ENCODE measurements at regions not wholly inside any gene's neighbourhood (a gene's known extent, or its start where the extent isn't known, plus 50 kb on each side); places are given as distances from the start of the nearest gene placed in this dataset.

- Histone ChIP-seq H3K4me3 (ENCODE audit: low read depth, low read length) (no peak overlapping the region), H3K27me3 (replicated peaks) (no peaks in the 10 kb centered on the region), H3K36me3 (replicated peaks) (no peaks in the 10 kb centered on the region), H3K27ac (no peak overlapping the region)
- in situ Hi-C loops (cut with HindIII; ENCODE audit: low pct_ligation_motif_present, low sequenced_read_pairs), result no loop called here
- TF ChIP-seq CTCF (IDR thresholded peaks at IDR 0.05; ENCODE audit: low read depth, low read length, missing control alignments), result no peak
- no peak for DNase-seq
Measured at GRCh38 chr3:74023395-74023794, 398.7 kb upstream of the PDZRN3 start.

GRCh38 chr3:74021449-74021848 is 396.7 kb upstream of the PDZRN3 start:
- DNase-seq, result no peak
- in situ Hi-C loops (cut with HindIII; ENCODE audit: low pct_ligation_motif_present, low sequenced_read_pairs), result no loop called here
- Histone ChIP-seq H3K36me3 (replicated peaks) (no peaks in the 10 kb centered on the region), H3K27ac (no peak overlapping the region), H3K4me3 (ENCODE audit: low read depth, low read length) (no peak overlapping the region), H3K27me3 (replicated peaks) (no peaks in the 10 kb centered on the region)
- TF ChIP-seq CTCF (IDR thresholded peaks at IDR 0.05; ENCODE audit: low read depth, low read length, missing control alignments), result no peak

GRCh38 chr3:74009961-74010844 is 385.5 kb upstream of the PDZRN3 start:
- no peaks in the 10 kb centered on the region for H3K27me3 ChIP-seq (replicated peaks)
- no peak for TF ChIP-seq CTCF (IDR thresholded peaks at IDR 0.05; ENCODE audit: low read depth, low read length, missing control alignments)
- DNase-seq, result no peak
- H3K4me3 ChIP-seq (ENCODE audit: low read depth, low read length), result no peak overlapping the region
- no peak overlapping the region for H3K27ac ChIP-seq
- H3K36me3 ChIP-seq (replicated peaks), result no peaks in the 10 kb centered on the region
- in situ Hi-C loops (cut with HindIII; ENCODE audit: low pct_ligation_motif_present, low sequenced_read_pairs), result no loop called here

- in situ Hi-C loops (cut with HindIII; ENCODE audit: low pct_ligation_motif_present, low sequenced_read_pairs), result no loop called here
- Histone ChIP-seq H3K36me3 (replicated peaks) (no peaks in the 10 kb centered on the region), H3K4me3 (ENCODE audit: low read depth, low read length) (no peak overlapping the region), H3K27me3 (replicated peaks) (no peaks in the 10 kb centered on the region), H3K27ac (no peak overlapping the region)
- DNase-seq, result no peak
- TF ChIP-seq CTCF (IDR thresholded peaks at IDR 0.05; ENCODE audit: low read depth, low read length, missing control alignments), result no peak
Measured at GRCh38 chr3:74004386-74004785, 379.6 kb upstream of the PDZRN3 start.

- in situ Hi-C loops (cut with HindIII; ENCODE audit: low pct_ligation_motif_present, low sequenced_read_pairs), result no loop called here
- H3K36me3 ChIP-seq (replicated peaks), result no peaks in the 10 kb centered on the region
- no peak for TF ChIP-seq CTCF (IDR thresholded peaks at IDR 0.05; ENCODE audit: low read depth, low read length, missing control alignments)
- H3K27ac ChIP-seq, result no peak overlapping the region
- DNase-seq, result no peak
- no peak overlapping the region for H3K4me3 ChIP-seq (ENCODE audit: low read depth, low read length)
- no peaks in the 10 kb centered on the region for H3K27me3 ChIP-seq (replicated peaks)
Measured at GRCh38 chr3:74003734-74004133, 379.0 kb upstream of the PDZRN3 start.

- Histone ChIP-seq H3K27ac (no peak overlapping the region), H3K4me3 (ENCODE audit: low read depth, low read length) (no peak overlapping the region), H3K36me3 (replicated peaks) (no peaks in the 10 kb centered on the region), H3K27me3 (replicated peaks) (no peaks in the 10 kb centered on the region)
- no peak for TF ChIP-seq CTCF (IDR thresholded peaks at IDR 0.05; ENCODE audit: low read depth, low read length, missing control alignments)
- in situ Hi-C loops (cut with HindIII; ENCODE audit: low pct_ligation_motif_present, low sequenced_read_pairs), result no loop called here
- DNase-seq, result no peak
Measured at GRCh38 chr3:74001436-74001835, 376.7 kb upstream of the PDZRN3 start.

Data from brain microvascular endothelial cell (primary cell).